ENCODE measurements at regions not wholly inside any gene's neighbourhood (a gene's known extent, or its start where the extent isn't known, plus 50 kb on each side); places are given as distances from the start of the nearest gene placed in this dataset.

GRCh38 chr3:107943786-107944523, 146.9 kb downstream of the CD47 start:
- H2AFZ ChIP-seq (ENCODE audit: control insufficient read depth, low read length) = no peak overlapping the region
- no peak for DNase-seq (ENCODE audit: low read depth, low spot score)

GRCh38 chr3:107942951-107943749, 147.7 kb downstream of the CD47 start:
- Histone ChIP-seq H2AFZ (ENCODE audit: control insufficient read depth, low read length) (no peak overlapping the region), H3K27me3 (ENCODE audit: control insufficient read depth, extremely low read depth, insufficient read depth, low read length) (no peaks in the 10 kb centered on the region), H3K4me1 (ENCODE audit: control insufficient read depth, extremely low read depth, insufficient read depth, low read length) (no peaks in the 10 kb centered on the region), H4K20me1 (ENCODE audit: control insufficient read depth, extremely low read depth, insufficient read depth, low read length) (no peaks in the 10 kb centered on the region), H3K79me2 (ENCODE audit: control insufficient read depth, insufficient read depth, low read length) (no peaks in the 10 kb centered on the region), H3K36me3 (ENCODE audit: control insufficient read depth in 2 of 2, extremely low read depth in 1 of 2, insufficient read depth in 2 of 2, low read length in 2 of 2) (no peaks in the 10 kb centered on the region), H3K9ac (ENCODE audit: control insufficient read depth, extremely low read depth, insufficient read depth, low read length) (no peak overlapping the region), H3K27ac (ENCODE audit: control insufficient read depth, insufficient read depth, low read length) (no peak overlapping the region), H3K4me3 (ENCODE audit: control insufficient read depth in 2 of 3, extremely low read depth in 1 of 3, insufficient read depth in 2 of 3, low read depth in 1 of 3, low read length in 3 of 3) (no peak overlapping the region), H3K9me3 (ENCODE audit: control insufficient read depth, low read depth, low read length) (no peaks in the 10 kb centered on the region), H3K4me2 (ENCODE audit: control insufficient read depth, extremely low read depth, insufficient read depth, low read depth, low read length) (no peak overlapping the region), H3K9me1 (ENCODE audit: control insufficient read depth, extremely low read depth, insufficient read depth, low read length) (no peaks in the 10 kb centered on the region)
- no peak for FAIRE-seq
- no peak for TF ChIP-seq CTCF (optimal IDR thresholded peaks at IDR 0.05 in 1 of 3, IDR thresholded peaks at IDR 0.05 in 1 of 3, conservative IDR thresholded peaks at IDR 0.05 in 1 of 3; ENCODE audit: extremely low read depth in 1 of 3, insufficient read depth in 2 of 3, low read length in 3 of 3)
- TF ChIP-seq EZH2 (IDR thresholded peaks at IDR 0.05; ENCODE audit: low read length) = no peak
- dilution Hi-C loops (cut with MboI; ENCODE audit: extremely low pct_ligation_motif_present, low sequenced_read_pairs) = no loop called here
- DNase-seq (ENCODE audit: low read depth, low spot score) = no peak

More at GRCh38 chr3:107943786-107944523, 146.9 kb downstream of the CD47 start:
- Histone ChIP-seq H3K79me2 (ENCODE audit: control insufficient read depth, insufficient read depth, low read length) (no peaks in the 10 kb centered on the region), H3K9ac (ENCODE audit: control insufficient read depth, extremely low read depth, insufficient read depth, low read length) (no peak overlapping the region), H3K9me1 (ENCODE audit: control insufficient read depth, extremely low read depth, insufficient read depth, low read length) (no peaks in the 10 kb centered on the region), H4K20me1 (ENCODE audit: control insufficient read depth, extremely low read depth, insufficient read depth, low read length) (no peaks in the 10 kb centered on the region), H3K27me3 (ENCODE audit: control insufficient read depth, extremely low read depth, insufficient read depth, low read length) (no peaks in the 10 kb centered on the region), H3K4me3 (ENCODE audit: control insufficient read depth in 2 of 3, extremely low read depth in 1 of 3, insufficient read depth in 2 of 3, low read depth in 1 of 3, low read length in 3 of 3) (no peak overlapping the region), H3K4me1 (ENCODE audit: control insufficient read depth, extremely low read depth, insufficient read depth, low read length) (no peaks in the 10 kb centered on the region), H3K4me2 (ENCODE audit: control insufficient read depth, extremely low read depth, insufficient read depth, low read depth, low read length) (no peak overlapping the region), H3K36me3 (ENCODE audit: control insufficient read depth in 2 of 2, extremely low read depth in 1 of 2, insufficient read depth in 2 of 2, low read length in 2 of 2) (no peaks in the 10 kb centered on the region), H3K9me3 (ENCODE audit: control insufficient read depth, low read depth, low read length) (no peaks in the 10 kb centered on the region), H3K27ac (ENCODE audit: control insufficient read depth, insufficient read depth, low read length) (no peak overlapping the region)
- dilution Hi-C loops (cut with MboI; ENCODE audit: extremely low pct_ligation_motif_present, low sequenced_read_pairs) = no loop called here
- TF ChIP-seq EZH2 (IDR thresholded peaks at IDR 0.05; ENCODE audit: low read length) = no peak
- FAIRE-seq = no peak

Data from keratinocyte (primary cell).